ENCODE measurements at regions not wholly inside any gene's neighbourhood (a gene's known extent, or its start where the extent isn't known, plus 50 kb on each side); places are given as distances from the start of the nearest gene placed in this dataset.

DNA sequence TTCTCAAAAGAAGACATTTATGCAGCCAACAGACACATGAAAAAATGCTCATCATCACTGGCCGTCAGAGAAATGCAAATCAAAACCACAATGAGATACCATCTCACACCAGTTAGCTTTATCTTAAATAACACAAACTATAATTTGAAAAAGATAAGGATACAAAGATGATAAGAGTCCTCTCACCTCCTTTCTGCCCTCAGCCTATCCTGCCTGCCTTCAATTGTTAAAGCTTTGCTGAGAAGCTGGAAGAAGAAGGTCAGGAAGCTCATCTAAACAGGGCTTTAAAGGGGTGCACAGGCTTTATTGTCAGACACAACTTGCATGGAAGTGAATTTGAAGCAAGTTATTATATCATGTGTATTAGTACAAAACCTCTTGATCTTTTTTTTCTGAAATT lies 676.3 kb upstream of the GOT2 start:
- TF ChIP-seq, protein P1, sequence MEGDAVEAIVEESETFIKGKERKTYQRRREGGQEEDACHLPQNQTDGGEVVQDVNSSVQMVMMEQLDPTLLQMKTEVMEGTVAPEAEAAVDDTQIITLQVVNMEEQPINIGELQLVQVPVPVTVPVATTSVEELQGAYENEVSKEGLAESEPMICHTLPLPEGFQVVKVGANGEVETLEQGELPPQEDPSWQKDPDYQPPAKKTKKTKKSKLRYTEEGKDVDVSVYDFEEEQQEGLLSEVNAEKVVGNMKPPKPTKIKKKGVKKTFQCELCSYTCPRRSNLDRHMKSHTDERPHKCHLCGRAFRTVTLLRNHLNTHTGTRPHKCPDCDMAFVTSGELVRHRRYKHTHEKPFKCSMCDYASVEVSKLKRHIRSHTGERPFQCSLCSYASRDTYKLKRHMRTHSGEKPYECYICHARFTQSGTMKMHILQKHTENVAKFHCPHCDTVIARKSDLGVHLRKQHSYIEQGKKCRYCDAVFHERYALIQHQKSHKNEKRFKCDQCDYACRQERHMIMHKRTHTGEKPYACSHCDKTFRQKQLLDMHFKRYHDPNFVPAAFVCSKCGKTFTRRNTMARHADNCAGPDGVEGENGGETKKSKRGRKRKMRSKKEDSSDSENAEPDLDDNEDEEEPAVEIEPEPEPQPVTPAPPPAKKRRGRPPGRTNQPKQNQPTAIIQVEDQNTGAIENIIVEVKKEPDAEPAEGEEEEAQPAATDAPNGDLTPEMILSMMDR (IDR thresholded peaks at IDR 0.05): no peak
- TF ChIP-seq SIN3A (IDR thresholded peaks at IDR 0.05; ENCODE audit: borderline replicate concordance, insufficient read depth, low read depth, low read length) (no peak), TCF7L2 (IDR thresholded peaks at IDR 0.05; ENCODE audit: low read depth, low read length) (no peak), POLR2AphosphoS5 (IDR thresholded peaks at IDR 0.05; ENCODE audit: low read depth, low read length) (no peak)
- TF ChIP-seq, protein P2, sequence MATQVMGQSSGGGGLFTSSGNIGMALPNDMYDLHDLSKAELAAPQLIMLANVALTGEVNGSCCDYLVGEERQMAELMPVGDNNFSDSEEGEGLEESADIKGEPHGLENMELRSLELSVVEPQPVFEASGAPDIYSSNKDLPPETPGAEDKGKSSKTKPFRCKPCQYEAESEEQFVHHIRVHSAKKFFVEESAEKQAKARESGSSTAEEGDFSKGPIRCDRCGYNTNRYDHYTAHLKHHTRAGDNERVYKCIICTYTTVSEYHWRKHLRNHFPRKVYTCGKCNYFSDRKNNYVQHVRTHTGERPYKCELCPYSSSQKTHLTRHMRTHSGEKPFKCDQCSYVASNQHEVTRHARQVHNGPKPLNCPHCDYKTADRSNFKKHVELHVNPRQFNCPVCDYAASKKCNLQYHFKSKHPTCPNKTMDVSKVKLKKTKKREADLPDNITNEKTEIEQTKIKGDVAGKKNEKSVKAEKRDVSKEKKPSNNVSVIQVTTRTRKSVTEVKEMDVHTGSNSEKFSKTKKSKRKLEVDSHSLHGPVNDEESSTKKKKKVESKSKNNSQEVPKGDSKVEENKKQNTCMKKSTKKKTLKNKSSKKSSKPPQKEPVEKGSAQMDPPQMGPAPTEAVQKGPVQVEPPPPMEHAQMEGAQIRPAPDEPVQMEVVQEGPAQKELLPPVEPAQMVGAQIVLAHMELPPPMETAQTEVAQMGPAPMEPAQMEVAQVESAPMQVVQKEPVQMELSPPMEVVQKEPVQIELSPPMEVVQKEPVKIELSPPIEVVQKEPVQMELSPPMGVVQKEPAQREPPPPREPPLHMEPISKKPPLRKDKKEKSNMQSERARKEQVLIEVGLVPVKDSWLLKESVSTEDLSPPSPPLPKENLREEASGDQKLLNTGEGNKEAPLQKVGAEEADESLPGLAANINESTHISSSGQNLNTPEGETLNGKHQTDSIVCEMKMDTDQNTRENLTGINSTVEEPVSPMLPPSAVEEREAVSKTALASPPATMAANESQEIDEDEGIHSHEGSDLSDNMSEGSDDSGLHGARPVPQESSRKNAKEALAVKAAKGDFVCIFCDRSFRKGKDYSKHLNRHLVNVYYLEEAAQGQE (IDR thresholded peaks at IDR 0.05; ENCODE audit: insufficient read depth in 1 of 2, low read depth in 2 of 2, low read length in 1 of 2): no peak

Measured in Panc1 (cell line).